ENCODE measurements at regions not wholly inside any gene's neighbourhood (a gene's known extent, or its start where the extent isn't known, plus 50 kb on each side); places are given as distances from the start of the nearest gene placed in this dataset.

GRCh38 chr7:138355254-138355653 lies 104.8 kb upstream of the TRIM24 start:
- TF ChIP-seq EZH2phosphoT487 (IDR thresholded peaks at IDR 0.05; ENCODE audit: borderline replicate concordance) (no peak), CTCF (conservative IDR thresholded peaks at IDR 0.05; ENCODE audit: low read length) (no peak)
